ENCODE measurements at regions not wholly inside any gene's neighbourhood (a gene's known extent, or its start where the extent isn't known, plus 50 kb on each side); places are given as distances from the start of the nearest gene placed in this dataset.
"Not testable (repeated sequence)": the region's sequence is repeated elsewhere in the genome, so short reads cannot be mapped to it uniquely, and the experiment has no call there.

- not testable (repeated sequence) for TF ChIP-seq ELF4 (IDR thresholded peaks at IDR 0.05); PKNOX1 (IDR thresholded peaks at IDR 0.05); BHLHE40 (IDR thresholded peaks at IDR 0.05; ENCODE audit: borderline replicate concordance); FOXA1 (IDR thresholded peaks at IDR 0.05); FOXM1 (IDR thresholded peaks at IDR 0.05; ENCODE audit: borderline replicate concordance); HDGF (IDR thresholded peaks at IDR 0.05; ENCODE audit: borderline replicate concordance); SP1 (IDR thresholded peaks at IDR 0.05); FOXK2 (IDR thresholded peaks at IDR 0.05); CTBP1 (IDR thresholded peaks at IDR 0.05; ENCODE audit: borderline replicate concordance); ZNF384 (IDR thresholded peaks at IDR 0.05)
These were observed 154.8 kb downstream of the GOLGA6L4 start for GRCh38 chr15:84390324-84390723.

Data from HEK293T (cell line).